K562 (cell line): ENCODE measurements at regions not wholly inside any gene's neighbourhood (a gene's known extent, or its start where the extent isn't known, plus 50 kb on each side); places are given as distances from the start of the nearest gene placed in this dataset.

Source experiments
- ATAC-seq: fragments of 200-7000 bp; cut with Tn5 transposase; 3 replicates; pipeline ENCODE4 v1.9.1; 2020; ENCODE audit warnings: moderate library complexity
- BruUV-seq: library from RNA; stranded (reverse); fragments of 400-500 nt; replicated peaks from 2 replicates; lab custom pipeline; 2021; lab: Mats Ljungman, UMichigan
- CTCF ChIA-PET: fragments of 300-600 bp; formaldehyde crosslinking; extraction: SDS; loops from one replicate; lab custom pipeline; 2021; ENCODE audit warnings: low intra/inter-chr PET ratio; lab: Yijun Ruan, JAX
- POLR2A ChIA-PET: fragments of 300-600, 350-650 bp; sonication (Branson Sonifier 250); formaldehyde crosslinking; extraction: SDS; loops from one replicate; lab custom pipeline; 2021; ENCODE audit warnings: antibody characterized with exemption, inconsistent platforms; lab: Yijun Ruan, JAX
- DNase-seq, 4 experiments: peaks; one replicate each; pipeline versions ENCODE4 v3.0.0 to v3.0.0-alpha.2; 2011 to 2018; ENCODE audit warnings: low spot score in 3 of 4, mixed read lengths in 3 of 4; ENCODE audit errors: extremely low read depth in 1 of 4
- FAIRE-seq: peaks from 2 replicates; lab custom pipeline; 2011; peaks lifted over from hg19 to GRCh38; lab: Jason Lieb, UNC
- H2AFZ ChIP-seq: 2 replicates; pipeline ENCODE4 v1.6.0; 2011; ENCODE audit warnings: low read depth, low read length, control low read depth, inconsistent platforms
- H3K27ac ChIP-seq: fragments of 200-600 bp; 3 replicates; pipeline ENCODE4 v1.8.0; 2011; ENCODE audit warnings: low read depth, mild to moderate bottlenecking, control low read depth, inconsistent platforms, low read length, moderate library complexity, mixed read lengths; ENCODE audit errors: extremely low read depth
- H3K27me3 ChIP-seq, 2 experiments: fragments of 300-600 bp in 1 of 2; 2 replicates in 1 of 2; 3 replicates in 1 of 2; pipeline versions ENCODE4 v1.6.0 to v1.8.0; 2011; ENCODE audit warnings: inconsistent platforms in 2 of 2, low read length in 2 of 2, mild to moderate bottlenecking in 1 of 2, mixed read lengths in 1 of 2, moderate library complexity in 1 of 2; ENCODE audit not compliant: control insufficient read depth in 2 of 2, insufficient read depth in 2 of 2
- H3K36me3 ChIP-seq: fragments of 300-600 bp; 3 replicates; pipeline ENCODE4 v1.8.0; 2011; ENCODE audit warnings: mild to moderate bottlenecking, low read length, inconsistent platforms; ENCODE audit not compliant: control insufficient read depth, insufficient read depth
- H3K4me1 ChIP-seq, 2 experiments: fragments of 200-600 bp in 1 of 2; replicated peaks in 1 of 2; 2 replicates in 1 of 2; 3 replicates in 1 of 2; pipeline versions ENCODE4 v1.5.1 to v1.8.0; 2011; ENCODE audit warnings: inconsistent platforms in 2 of 2, low read length in 2 of 2, mild to moderate bottlenecking in 1 of 2, mixed read lengths in 1 of 2, moderate library complexity in 1 of 2; ENCODE audit not compliant: control insufficient read depth in 2 of 2, insufficient read depth in 2 of 2
- H3K4me2 ChIP-seq: 2 replicates; pipeline ENCODE4 v1.6.1; 2011; ENCODE audit warnings: low read length, control low read depth, inconsistent platforms, mixed read lengths; ENCODE audit not compliant: insufficient read depth
- H3K4me3 ChIP-seq: fragments of 200-600 bp; sonication (generic), shearing (Covaris generic); 2 replicates; pipeline ENCODE4 v1.5.1; 2016; ENCODE audit warnings: control low read depth, inconsistent platforms
- H3K79me2 ChIP-seq: fragments of 200-600 bp; 3 replicates; pipeline ENCODE4 v1.8.0; 2011; ENCODE audit warnings: low read length, inconsistent platforms; ENCODE audit not compliant: control insufficient read depth, insufficient read depth
- H3K9ac ChIP-seq, 2 experiments: 2 replicates each; pipeline versions ENCODE4 v1.6.0 to v1.6.1; 2011; ENCODE audit warnings: low read depth in 2 of 2, low read length in 2 of 2, control low read depth in 1 of 2, inconsistent platforms in 1 of 2, mild to moderate bottlenecking in 1 of 2, mixed read lengths in 1 of 2; ENCODE audit not compliant: insufficient read depth in 1 of 2
- H3K9me1 ChIP-seq: one replicate; pipeline ENCODE4 v1.6.0; 2011; ENCODE audit warnings: inconsistent platforms, mild to moderate bottlenecking, low read length, moderate library complexity; ENCODE audit not compliant: control insufficient read depth, insufficient read depth
- H3K9me3 ChIP-seq: replicated peaks from 2 replicates; pipeline ENCODE4 v1.5.1; 2011; ENCODE audit warnings: low read depth, low read length, inconsistent platforms; ENCODE audit not compliant: control insufficient read depth, insufficient read depth
- H4K20me1 ChIP-seq: replicated peaks from 2 replicates; pipeline ENCODE4 v1.6.1; 2011; ENCODE audit warnings: low read length, inconsistent platforms, mixed read lengths; ENCODE audit not compliant: control insufficient read depth, insufficient read depth
- ASH1L ChIP-seq: fragments of 450-650 bp; IDR thresholded peaks from 2 replicates; pipeline ENCODE4 v1.6.1; 2018; ENCODE audit warnings: borderline replicate concordance, mild to moderate bottlenecking, low read depth; ENCODE audit not compliant: partially characterized antibody
- ETV1 ChIP-seq: fragments of 450-650 bp; conservative IDR thresholded peaks from 2 replicates; pipeline ENCODE4 v1.6.1; 2016; ENCODE audit warnings: missing genetic modification characterization, control low read depth, low read depth, missing compliant biosample characterization
- FUS ChIP-seq: fragments of 200-400 bp; formaldehyde crosslinking; optimal IDR thresholded peaks from 2 replicates; pipeline ENCODE3; 2017; ENCODE audit warnings: low read depth, low read length
- HMG20A ChIP-seq: fragments of 450-650 bp; formaldehyde crosslinking; conservative IDR thresholded peaks from 2 replicates; pipeline ENCODE4 v1.4.0; 2020; ENCODE audit warnings: mild to moderate bottlenecking, mixed read lengths
- NONO ChIP-seq, 2 experiments: fragments of 200-400 bp in 1 of 2; fragments of 450-650 bp in 1 of 2; formaldehyde crosslinking in 1 of 2; IDR thresholded peaks; 2 replicates each; pipeline ENCODE4 v1.6.1; 2017; ENCODE audit warnings: low read depth in 2 of 2, mild to moderate bottlenecking in 2 of 2, moderate library complexity in 2 of 2, low read length in 1 of 2
- WHSC1 ChIP-seq: IDR thresholded peaks from one replicate; pipeline ENCODE4 v1.6.1; 2012; ENCODE audit warnings: low read length, control low read depth, inconsistent platforms
- ZNF586 ChIP-seq: fragments of 450-650 bp; formaldehyde crosslinking; conservative IDR thresholded peaks from 2 replicates; pipeline ENCODE4 v1.4.0; 2020; ENCODE audit warnings: mild to moderate bottlenecking, moderate library complexity
- WGBS: fragments of 100-300 bp; shearing (Covaris generic); methylation state at CpG from one replicate; pipeline ENCODE4 v1.1.6; 2016; ENCODE audit warnings: low coverage, mixed read lengths; ENCODE audit not compliant: insufficient coverage; ENCODE audit errors: missing lambda C conversion rate; 5-methylcytosine and 5-hydroxymethylcytosine counted together
- in situ Hi-C: fragments of 300-500 bp; cut with MboI; formaldehyde crosslinking; loops from 4 replicates; pipeline ENCODE4 v1.15.0; 2018; ENCODE audit warnings: inconsistent platforms, mixed read lengths
- intact Hi-C: fragments of 100-400 bp; cut with micrococcal nuclease; formaldehyde crosslinking; loops from 2 replicates; pipeline ENCODE4 v1.14.2; 2022
- TF ChIP-seq, protein P1 (sequence below): fragments of 450-650 bp; IDR thresholded peaks from 2 replicates; pipeline ENCODE4 v1.6.1; 2018; ENCODE audit not compliant: partially characterized antibody
- TF ChIP-seq, protein P2 (sequence below), 2 experiments: IDR thresholded peaks; 2 replicates each; pipeline ENCODE4 v1.6.1; 2011; ENCODE audit warnings: borderline replicate concordance in 1 of 2, control low read depth in 1 of 2, low read depth in 1 of 2, low read length in 1 of 2, mild to moderate bottlenecking in 1 of 2, mixed read lengths in 1 of 2, moderate library complexity in 1 of 2; ENCODE audit not compliant: insufficient read depth in 1 of 2, insufficient read length in 1 of 2, poor library complexity in 1 of 2, severe bottlenecking in 1 of 2; ENCODE audit errors: extremely low read depth in 1 of 2
- TF ChIP-seq, protein P3 (sequence below): sonication (generic); formaldehyde crosslinking; IDR thresholded peaks from 2 replicates; pipeline ENCODE4 v1.8.0; 2022; ENCODE audit warnings: mild to moderate bottlenecking, missing genetic modification reagents

DNA sequence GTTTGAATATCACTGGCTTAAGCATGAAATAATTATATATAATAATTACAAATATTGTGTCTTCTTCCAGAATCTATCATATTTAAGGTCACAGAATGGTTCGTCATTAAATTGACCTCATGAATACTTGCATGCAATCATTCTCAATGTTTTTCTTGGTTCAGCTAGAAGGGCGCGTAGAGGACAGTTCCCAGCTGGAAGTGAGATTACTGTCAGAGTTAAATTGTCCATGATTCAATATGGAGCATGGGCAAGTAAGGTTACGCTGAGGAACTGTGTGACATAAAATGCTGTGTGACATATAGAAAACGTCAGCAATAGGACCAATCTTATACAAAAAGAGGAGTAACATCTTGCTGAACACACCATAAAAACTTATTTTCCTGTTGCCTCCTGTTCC is 2423.5 kb upstream of the RAG2 start:
- BruUV-seq, result no TSS peak
- in situ Hi-C loops (no loop called here), intact Hi-C loops (no loop called here)
- Histone ChIP-seq H3K79me2 (no peaks in the 10 kb centered on the region), H3K9me3 (no peaks in the 10 kb centered on the region), H4K20me1 (no peaks in the 10 kb centered on the region), H3K9me1 (no peaks in the 10 kb centered on the region), H3K27ac (no peak overlapping the region), H3K4me3 (no peak overlapping the region), H3K4me1 (no peaks in the 10 kb centered on the region), H2AFZ (no peak overlapping the region), H3K4me2 (no peak overlapping the region), H3K36me3 (no peaks in the 10 kb centered on the region), H3K9ac (no peak overlapping the region), H3K27me3 (no peaks in the 10 kb centered on the region)
- ATAC-seq (no peak), FAIRE-seq (no peak), DNase-seq (no peak)
- 0% methylated on average over 5 of the region's 5 CpGs for WGBS
- TF ChIP-seq ZNF586 (CRISPR knock-in tag) (no peak), NONO (IDR thresholded peaks at IDR 0.05; ENCODE audit: low read depth in 2 of 2, low read length in 1 of 2) (no peak)
- CTCF ChIA-PET, result no interaction called here
- POLR2A ChIA-PET, result no interaction called here

DNA sequence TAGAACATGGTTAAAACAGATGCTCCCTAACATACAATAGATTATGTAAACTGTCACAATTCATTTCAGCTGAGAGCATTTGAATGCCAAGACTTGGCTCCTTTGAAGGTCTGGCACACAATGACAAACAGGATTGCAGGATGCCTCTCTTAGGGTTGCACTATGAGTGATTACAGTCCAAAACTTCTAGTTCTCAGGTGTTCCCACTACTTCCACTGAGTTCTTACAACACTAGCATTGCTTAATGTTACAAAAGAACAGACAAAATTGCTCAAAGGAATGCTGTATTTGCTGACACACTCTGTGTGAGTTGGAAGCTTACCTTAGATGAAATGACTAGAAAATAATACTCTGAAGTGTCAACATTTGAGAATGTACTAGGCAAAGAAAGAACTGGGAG is 2413.8 kb upstream of the RAG2 start:
- Histone ChIP-seq H3K4me3 (no peak overlapping the region), H3K27ac (no peak overlapping the region), H3K27me3 (no peaks in the 10 kb centered on the region), H3K4me2 (no peak overlapping the region), H3K4me1 (no peaks in the 10 kb centered on the region), H3K9ac (no peak overlapping the region), H3K9me3 (no peaks in the 10 kb centered on the region), H3K79me2 (no peaks in the 10 kb centered on the region), H3K9me1 (no peaks in the 10 kb centered on the region), H2AFZ (no peak overlapping the region), H4K20me1 (no peaks in the 10 kb centered on the region), H3K36me3 (no peaks in the 10 kb centered on the region)
- CTCF ChIA-PET, result no interaction called here
- no peak for DNase-seq
- in situ Hi-C loops (no loop called here), intact Hi-C loops (no loop called here)
- FAIRE-seq, result no peak
- ATAC-seq, result no peak
- POLR2A ChIA-PET, result no interaction called here
- no TSS peak for BruUV-seq
- no peak for TF ChIP-seq ETV1 (tag)
- TF ChIP-seq FUS, result no peak
- TF ChIP-seq WHSC1, result no peak
- TF ChIP-seq, protein P1, sequence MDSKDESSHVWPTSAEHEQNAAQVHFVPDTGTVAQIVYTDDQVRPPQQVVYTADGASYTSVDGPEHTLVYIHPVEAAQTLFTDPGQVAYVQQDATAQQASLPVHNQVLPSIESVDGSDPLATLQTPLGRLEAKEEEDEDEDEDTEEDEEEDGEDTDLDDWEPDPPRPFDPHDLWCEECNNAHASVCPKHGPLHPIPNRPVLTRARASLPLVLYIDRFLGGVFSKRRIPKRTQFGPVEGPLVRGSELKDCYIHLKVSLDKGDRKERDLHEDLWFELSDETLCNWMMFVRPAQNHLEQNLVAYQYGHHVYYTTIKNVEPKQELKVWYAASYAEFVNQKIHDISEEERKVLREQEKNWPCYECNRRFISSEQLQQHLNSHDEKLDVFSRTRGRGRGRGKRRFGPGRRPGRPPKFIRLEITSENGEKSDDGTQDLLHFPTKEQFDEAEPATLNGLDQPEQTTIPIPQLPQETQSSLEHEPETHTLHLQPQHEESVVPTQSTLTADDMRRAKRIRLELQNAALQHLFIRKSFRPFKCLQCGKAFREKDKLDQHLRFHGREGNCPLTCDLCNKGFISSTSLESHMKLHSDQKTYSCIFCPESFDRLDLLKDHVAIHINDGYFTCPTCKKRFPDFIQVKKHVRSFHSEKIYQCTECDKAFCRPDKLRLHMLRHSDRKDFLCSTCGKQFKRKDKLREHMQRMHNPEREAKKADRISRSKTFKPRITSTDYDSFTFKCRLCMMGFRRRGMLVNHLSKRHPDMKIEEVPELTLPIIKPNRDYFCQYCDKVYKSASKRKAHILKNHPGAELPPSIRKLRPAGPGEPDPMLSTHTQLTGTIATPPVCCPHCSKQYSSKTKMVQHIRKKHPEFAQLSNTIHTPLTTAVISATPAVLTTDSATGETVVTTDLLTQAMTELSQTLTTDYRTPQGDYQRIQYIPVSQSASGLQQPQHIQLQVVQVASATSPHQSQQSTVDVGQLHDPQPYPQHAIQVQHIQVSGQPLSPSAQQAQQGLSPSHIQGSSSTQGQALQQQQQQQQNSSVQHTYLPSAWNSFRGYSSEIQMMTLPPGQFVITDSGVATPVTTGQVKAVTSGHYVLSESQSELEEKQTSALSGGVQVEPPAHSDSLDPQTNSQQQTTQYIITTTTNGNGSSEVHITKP, result no peak
- TF ChIP-seq ASH1L, result no peak
- TF ChIP-seq HMG20A (CRISPR knock-in tag), result no peak
- TF ChIP-seq, protein P2, sequence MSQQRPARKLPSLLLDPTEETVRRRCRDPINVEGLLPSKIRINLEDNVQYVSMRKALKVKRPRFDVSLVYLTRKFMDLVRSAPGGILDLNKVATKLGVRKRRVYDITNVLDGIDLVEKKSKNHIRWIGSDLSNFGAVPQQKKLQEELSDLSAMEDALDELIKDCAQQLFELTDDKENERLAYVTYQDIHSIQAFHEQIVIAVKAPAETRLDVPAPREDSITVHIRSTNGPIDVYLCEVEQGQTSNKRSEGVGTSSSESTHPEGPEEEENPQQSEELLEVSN (IDR thresholded peaks at IDR 0.05; ENCODE audit: borderline replicate concordance in 1 of 2, extremely low read depth in 1 of 2, insufficient read depth in 1 of 2, insufficient read length in 1 of 2, low read depth in 1 of 2, low read length in 1 of 2, poor library complexity in 1 of 2, severe bottlenecking in 1 of 2), result no peak
- TF ChIP-seq, protein P3, sequence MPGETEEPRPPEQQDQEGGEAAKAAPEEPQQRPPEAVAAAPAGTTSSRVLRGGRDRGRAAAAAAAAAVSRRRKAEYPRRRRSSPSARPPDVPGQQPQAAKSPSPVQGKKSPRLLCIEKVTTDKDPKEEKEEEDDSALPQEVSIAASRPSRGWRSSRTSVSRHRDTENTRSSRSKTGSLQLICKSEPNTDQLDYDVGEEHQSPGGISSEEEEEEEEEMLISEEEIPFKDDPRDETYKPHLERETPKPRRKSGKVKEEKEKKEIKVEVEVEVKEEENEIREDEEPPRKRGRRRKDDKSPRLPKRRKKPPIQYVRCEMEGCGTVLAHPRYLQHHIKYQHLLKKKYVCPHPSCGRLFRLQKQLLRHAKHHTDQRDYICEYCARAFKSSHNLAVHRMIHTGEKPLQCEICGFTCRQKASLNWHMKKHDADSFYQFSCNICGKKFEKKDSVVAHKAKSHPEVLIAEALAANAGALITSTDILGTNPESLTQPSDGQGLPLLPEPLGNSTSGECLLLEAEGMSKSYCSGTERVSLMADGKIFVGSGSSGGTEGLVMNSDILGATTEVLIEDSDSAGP, result no peak
